Right lobe of liver (tissue), 6 donors: ENCODE measurements at regions not wholly inside any gene's neighbourhood (a gene's known extent, or its start where the extent isn't known, plus 50 kb on each side); places are given as distances from the start of the nearest gene placed in this dataset.

ENCODE experiments used
- ATAC-seq, 4 donors: fragments of 200-7000 bp; cut with Tn5 transposase; one replicate each; pipeline ENCODE4 v1.9.1; 2020; ENCODE audit warnings: mild to moderate bottlenecking in 4 of 4, moderate library complexity in 4 of 4
- DNase-seq, 3 donors: peaks; one replicate each; pipeline ENCODE4 v3.0.0-alpha.2; 2020
- H3K27ac ChIP-seq, 3 donors: fragments of 200-600 bp; one replicate each; pipeline ENCODE4 v1.8.0; 2022
- H3K27me3 ChIP-seq, 2 donors: fragments of 200-600 bp; one replicate each; pipeline ENCODE4 v1.8.0; 2022
- H3K36me3 ChIP-seq, 4 donors: fragments of 200-600 bp; sonication (generic) in 1 of 4; one replicate each; pipeline versions ENCODE4 v1.5.1 to v1.8.0; 2017 to 2022; ENCODE audit warnings: control low read depth in 1 of 4
- H3K4me1 ChIP-seq, 4 donors: fragments of 200-600 bp; sonication (generic) in 1 of 4; one replicate each; pipeline versions ENCODE4 v1.5.1 to v1.8.0; 2017 to 2022; ENCODE audit warnings: control low read depth in 1 of 4
- H3K4me3 ChIP-seq, 3 donors: fragments of 200-600 bp; one replicate each; pipeline ENCODE4 v1.8.0; 2022
- H3K9me3 ChIP-seq, 4 donors: fragments of 200-600 bp; sonication (generic) in 1 of 4; one replicate each; pipeline versions ENCODE4 v1.5.1 to v1.8.0; 2017 to 2022; ENCODE audit warnings: control low read depth in 1 of 4
- POLR2A ChIP-seq: fragments of 450-650 bp; IDR thresholded peaks from one replicate; pipeline ENCODE4 v1.6.1; 2017; ENCODE audit warnings: antibody characterized with exemption, mild to moderate bottlenecking
- WGBS: methylation state at CpG from one replicate; pipeline ENCODE4 v1.1.6; 2018; ENCODE audit warnings: low coverage, low lambda C conversion rate; ENCODE audit not compliant: insufficient coverage; ENCODE audit errors: missing lambda C conversion rate; 5-methylcytosine and 5-hydroxymethylcytosine counted together
- intact Hi-C, 2 donors: fragments of 100-400 bp; cut with DNase I; formaldehyde crosslinking; loops; one replicate each; pipeline versions ENCODE4 v1.11.2 to v1.14.1; 2022
- TF ChIP-seq, protein P1 (sequence below), 4 donors: fragments of 200-600 bp in 3 of 4; fragments of 450-650 bp in 1 of 4; IDR thresholded peaks; one replicate each; pipeline versions ENCODE4 v1.5.1 to v1.8.0; 2016 to 2022; ENCODE audit warnings: antibody characterized with exemption in 4 of 4, mild to moderate bottlenecking in 2 of 4
- donor health status: DM: no; HTN: yes; CAD: no.
- donor health status: DM: no; HTN: no; CAD: no.
- donor health status: DM: no; HTN: no; CAD: no.
- donor health status: DM: no; HTN: yes; CAD: no.
- donor health status: DM: no; HTN: yes; CAD: no.

DNA sequence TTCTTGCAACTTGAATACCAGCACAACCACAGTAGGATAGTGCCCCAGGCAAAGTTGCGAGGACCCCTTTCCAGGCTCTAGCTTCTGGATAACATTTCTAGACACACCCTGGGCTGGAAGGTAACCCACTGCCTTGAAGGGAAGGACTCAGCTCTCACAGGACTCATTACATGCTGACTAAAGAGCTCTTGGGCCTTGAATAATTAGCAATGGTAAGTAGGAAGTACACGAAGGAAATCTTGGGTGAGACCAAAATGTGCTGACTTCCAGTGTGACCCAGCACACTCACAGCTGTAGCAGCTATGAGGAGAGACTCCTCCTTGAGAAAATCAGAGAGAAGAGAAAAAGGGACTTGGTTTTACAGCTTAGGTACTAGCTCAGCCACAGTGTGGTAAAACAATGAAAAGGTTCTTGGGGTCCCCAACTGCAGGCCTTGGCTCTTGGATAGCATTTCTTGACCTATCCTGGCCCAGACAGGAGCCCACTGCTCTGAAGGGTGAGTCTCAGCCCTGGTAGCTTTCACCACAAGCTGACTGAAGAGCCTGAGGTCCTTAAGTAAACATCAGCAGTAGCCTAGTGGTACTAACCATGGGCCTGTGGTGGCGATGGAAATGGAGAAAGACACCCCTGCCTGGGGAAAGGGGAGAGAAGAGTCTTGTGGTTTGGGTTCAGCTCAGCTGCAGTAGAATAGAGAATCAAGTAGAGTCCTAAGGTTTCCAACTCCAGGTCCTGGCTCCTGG lies 621.7 kb downstream of the SEMA5A start:
- H3K9me3 ChIP-seq: no peaks in the 10 kb centered on the region
- H3K4me1 ChIP-seq: no peaks in the 10 kb centered on the region
- ATAC-seq (no peak), DNase-seq (no peak)
- WGBS: 48% methylated on average over 2 of the region's 3 CpGs
- H3K27me3 ChIP-seq: no peaks in the 10 kb centered on the region
- no peak overlapping the region for H3K27ac ChIP-seq
- no peak overlapping the region for H3K4me3 ChIP-seq
- H3K36me3 ChIP-seq: no peaks in the 10 kb centered on the region
- intact Hi-C loops: no loop called here
- TF ChIP-seq, protein P1, sequence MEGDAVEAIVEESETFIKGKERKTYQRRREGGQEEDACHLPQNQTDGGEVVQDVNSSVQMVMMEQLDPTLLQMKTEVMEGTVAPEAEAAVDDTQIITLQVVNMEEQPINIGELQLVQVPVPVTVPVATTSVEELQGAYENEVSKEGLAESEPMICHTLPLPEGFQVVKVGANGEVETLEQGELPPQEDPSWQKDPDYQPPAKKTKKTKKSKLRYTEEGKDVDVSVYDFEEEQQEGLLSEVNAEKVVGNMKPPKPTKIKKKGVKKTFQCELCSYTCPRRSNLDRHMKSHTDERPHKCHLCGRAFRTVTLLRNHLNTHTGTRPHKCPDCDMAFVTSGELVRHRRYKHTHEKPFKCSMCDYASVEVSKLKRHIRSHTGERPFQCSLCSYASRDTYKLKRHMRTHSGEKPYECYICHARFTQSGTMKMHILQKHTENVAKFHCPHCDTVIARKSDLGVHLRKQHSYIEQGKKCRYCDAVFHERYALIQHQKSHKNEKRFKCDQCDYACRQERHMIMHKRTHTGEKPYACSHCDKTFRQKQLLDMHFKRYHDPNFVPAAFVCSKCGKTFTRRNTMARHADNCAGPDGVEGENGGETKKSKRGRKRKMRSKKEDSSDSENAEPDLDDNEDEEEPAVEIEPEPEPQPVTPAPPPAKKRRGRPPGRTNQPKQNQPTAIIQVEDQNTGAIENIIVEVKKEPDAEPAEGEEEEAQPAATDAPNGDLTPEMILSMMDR (IDR thresholded peaks at IDR 0.05): no peak
- TF ChIP-seq POLR2A: no peak

DNA sequence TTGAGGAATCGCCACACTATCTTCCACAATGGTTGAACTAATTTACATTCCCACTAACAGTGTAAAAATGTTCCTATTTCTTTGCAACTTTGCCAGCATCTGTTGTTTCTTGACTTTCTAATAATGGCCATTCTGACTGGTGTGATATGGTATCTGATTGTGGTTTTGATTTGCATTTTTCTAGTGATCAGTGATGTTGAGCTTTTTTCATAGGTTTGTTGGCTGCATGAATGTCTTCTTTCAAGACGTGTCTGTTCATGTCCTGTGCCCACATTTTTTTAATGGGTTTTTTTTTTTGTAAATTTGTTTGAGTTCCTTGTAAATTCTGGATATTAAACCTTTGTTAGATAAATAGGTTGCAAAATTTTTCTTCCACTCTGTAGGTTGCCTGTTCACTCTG lies 615.9 kb downstream of the SEMA5A start:
- intact Hi-C loops: no loop called here
- Histone ChIP-seq H3K4me1 (no peaks in the 10 kb centered on the region), H3K4me3 (no peak overlapping the region), H3K9me3 (no peaks in the 10 kb centered on the region), H3K27ac (no peak overlapping the region), H3K36me3 (no peaks in the 10 kb centered on the region), H3K27me3 (no peaks in the 10 kb centered on the region)
- no peak for ATAC-seq
- no peak for DNase-seq
- TF ChIP-seq POLR2A: no peak
- TF ChIP-seq, protein P1 (IDR thresholded peaks at IDR 0.05): no peak
- 29% methylated on average over 2 of the region's 2 CpGs for WGBS

DNA sequence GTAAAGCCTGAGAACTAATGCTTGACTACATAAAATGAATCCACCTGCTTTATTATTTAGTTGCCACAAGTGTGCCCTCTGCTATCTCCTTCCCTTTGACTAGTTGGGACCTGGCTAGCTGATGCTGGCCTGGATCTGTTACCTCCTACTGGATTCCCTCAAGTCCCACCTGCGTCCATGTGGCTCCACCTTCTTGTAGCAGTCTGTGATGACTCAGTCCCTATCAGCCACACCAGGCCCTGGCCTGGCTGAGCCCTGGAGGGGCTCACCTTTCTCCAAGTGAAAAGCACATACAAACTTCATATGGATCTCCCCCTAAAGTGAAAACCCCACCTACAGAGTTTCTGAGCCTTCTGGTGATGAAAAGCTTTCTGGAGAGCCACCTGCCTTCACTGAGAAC lies 611.4 kb downstream of the SEMA5A start:
- TF ChIP-seq, protein P1 (IDR thresholded peaks at IDR 0.05): no peak
- no peak for TF ChIP-seq POLR2A
- intact Hi-C loops: no loop called here
- ATAC-seq: no peak
- Histone ChIP-seq H3K9me3 (no peaks in the 10 kb centered on the region), H3K36me3 (no peaks in the 10 kb centered on the region), H3K4me3 (no peak overlapping the region), H3K27ac (no peak overlapping the region), H3K27me3 (no peaks in the 10 kb centered on the region), H3K4me1 (no peaks in the 10 kb centered on the region)
- WGBS: 9% methylated on average over 1 of the region's 1 CpG
- DNase-seq: no peak

DNA sequence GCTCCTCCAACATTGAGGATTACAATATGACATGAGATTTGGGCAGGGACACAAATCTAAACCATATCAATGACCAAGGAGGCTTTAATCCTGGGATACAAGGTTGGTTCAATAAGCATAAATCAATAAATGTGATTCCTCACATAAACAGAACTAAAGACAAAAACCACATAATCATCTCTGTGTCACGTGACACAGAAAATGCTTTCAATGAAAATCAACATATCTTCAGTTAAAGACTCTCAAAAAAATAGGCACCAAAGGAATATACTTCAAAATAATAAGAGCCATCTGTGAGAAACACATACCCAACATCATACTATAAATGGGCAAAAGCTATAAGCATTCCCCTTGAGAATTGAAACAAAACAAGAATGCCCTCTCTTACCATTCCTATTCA lies 604.9 kb downstream of the SEMA5A start:
- intact Hi-C loops: no loop called here
- no peak overlapping the region for H3K4me3 ChIP-seq
- no peaks in the 10 kb centered on the region for H3K9me3 ChIP-seq
- no peaks in the 10 kb centered on the region for H3K27me3 ChIP-seq
- no peak overlapping the region for H3K27ac ChIP-seq
- ATAC-seq (no peak), DNase-seq (no peak)
- H3K4me1 ChIP-seq: no peaks in the 10 kb centered on the region
- no peaks in the 10 kb centered on the region for H3K36me3 ChIP-seq
- TF ChIP-seq, protein P1 (IDR thresholded peaks at IDR 0.05): no peak
- no peak for TF ChIP-seq POLR2A
- WGBS: 22% methylated on average over 1 of the region's 1 CpG
